ENCODE measurements at regions not wholly inside any gene's neighbourhood (a gene's known extent, or its start where the extent isn't known, plus 50 kb on each side); places are given as distances from the start of the nearest gene placed in this dataset.

DNA sequence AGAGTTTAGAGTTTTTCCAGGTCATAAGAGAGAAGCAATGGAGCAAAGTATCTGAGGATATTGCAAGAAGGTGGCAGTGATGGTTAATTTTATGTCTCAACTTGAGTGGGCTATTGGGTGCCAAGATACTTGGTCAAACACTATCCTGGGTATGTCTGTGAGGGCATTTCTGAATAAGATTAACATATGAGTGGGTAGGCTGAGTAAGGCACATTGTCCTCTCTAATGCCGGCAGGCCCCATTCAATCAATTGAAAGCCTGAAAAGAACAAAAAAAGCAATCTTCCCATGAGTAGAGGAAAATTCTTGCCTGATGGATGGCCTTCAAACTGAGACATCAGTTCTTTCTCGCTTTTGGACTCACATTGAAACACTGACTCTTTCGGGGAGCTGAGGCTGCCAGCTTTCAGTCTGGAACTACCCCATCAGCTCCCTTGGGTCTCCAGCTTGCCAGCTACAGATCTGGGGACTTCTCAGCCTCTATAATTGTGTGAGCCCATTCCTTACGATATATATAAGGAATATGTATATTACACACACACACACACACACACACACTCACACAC lies 228.8 kb downstream of the BUD13 start:
- TF ChIP-seq, protein P1, sequence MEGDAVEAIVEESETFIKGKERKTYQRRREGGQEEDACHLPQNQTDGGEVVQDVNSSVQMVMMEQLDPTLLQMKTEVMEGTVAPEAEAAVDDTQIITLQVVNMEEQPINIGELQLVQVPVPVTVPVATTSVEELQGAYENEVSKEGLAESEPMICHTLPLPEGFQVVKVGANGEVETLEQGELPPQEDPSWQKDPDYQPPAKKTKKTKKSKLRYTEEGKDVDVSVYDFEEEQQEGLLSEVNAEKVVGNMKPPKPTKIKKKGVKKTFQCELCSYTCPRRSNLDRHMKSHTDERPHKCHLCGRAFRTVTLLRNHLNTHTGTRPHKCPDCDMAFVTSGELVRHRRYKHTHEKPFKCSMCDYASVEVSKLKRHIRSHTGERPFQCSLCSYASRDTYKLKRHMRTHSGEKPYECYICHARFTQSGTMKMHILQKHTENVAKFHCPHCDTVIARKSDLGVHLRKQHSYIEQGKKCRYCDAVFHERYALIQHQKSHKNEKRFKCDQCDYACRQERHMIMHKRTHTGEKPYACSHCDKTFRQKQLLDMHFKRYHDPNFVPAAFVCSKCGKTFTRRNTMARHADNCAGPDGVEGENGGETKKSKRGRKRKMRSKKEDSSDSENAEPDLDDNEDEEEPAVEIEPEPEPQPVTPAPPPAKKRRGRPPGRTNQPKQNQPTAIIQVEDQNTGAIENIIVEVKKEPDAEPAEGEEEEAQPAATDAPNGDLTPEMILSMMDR (IDR thresholded peaks at IDR 0.05): no peak
- no peak for TF ChIP-seq EZH2 (IDR thresholded peaks at IDR 0.05)
